ENCODE measurements at regions not wholly inside any gene's neighbourhood (a gene's known extent, or its start where the extent isn't known, plus 50 kb on each side); places are given as distances from the start of the nearest gene placed in this dataset.

DNA sequence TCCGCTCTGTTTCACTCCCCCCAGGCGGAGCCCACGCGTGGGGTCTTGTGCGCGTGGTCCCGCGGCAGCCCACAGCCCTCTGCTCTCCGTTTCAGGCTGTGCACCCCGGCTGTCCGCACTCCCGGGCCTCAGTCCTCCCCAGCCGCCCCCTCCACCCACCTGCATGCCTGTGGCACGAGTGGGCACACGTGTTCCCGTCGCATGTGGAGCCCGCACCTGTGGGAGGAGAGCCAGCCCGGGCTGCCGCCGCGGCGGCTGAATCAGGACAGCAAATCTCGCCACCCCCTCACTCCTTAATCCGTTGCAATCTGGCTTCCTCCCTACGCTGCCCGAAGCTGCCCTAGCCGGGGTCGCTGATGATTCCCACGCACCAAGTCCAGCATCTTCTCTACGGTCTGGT, 69.9 kb upstream of the GRIN2A start:
- TF ChIP-seq CTCF (IDR thresholded peaks at IDR 0.05; ENCODE audit: low read depth, low read length, poor library complexity, severe bottlenecking) (no peak), EZH2phosphoT487 (IDR thresholded peaks at IDR 0.05; ENCODE audit: borderline replicate concordance, low read length) (no peak)
